K562 (cell line): ENCODE measurements at regions not wholly inside any gene's neighbourhood (a gene's known extent, or its start where the extent isn't known, plus 50 kb on each side); places are given as distances from the start of the nearest gene placed in this dataset.

Experiments used
- ATAC-seq: fragments of 200-7000 bp; cut with Tn5 transposase; 3 replicates; pipeline ENCODE4 v1.9.1; 2020; ENCODE audit warnings: moderate library complexity
- BruUV-seq: library from RNA; stranded (reverse); fragments of 400-500 nt; replicated peaks from 2 replicates; lab custom pipeline; 2021; lab: Mats Ljungman, UMichigan
- CTCF ChIA-PET: fragments of 300-600 bp; formaldehyde crosslinking; extraction: SDS; loops from one replicate; lab custom pipeline; 2021; ENCODE audit warnings: low intra/inter-chr PET ratio; lab: Yijun Ruan, JAX
- POLR2A ChIA-PET: fragments of 300-600, 350-650 bp; sonication (Branson Sonifier 250); formaldehyde crosslinking; extraction: SDS; loops from one replicate; lab custom pipeline; 2021; ENCODE audit warnings: antibody characterized with exemption, inconsistent platforms; lab: Yijun Ruan, JAX
- DNase-seq, 4 experiments: peaks; one replicate each; pipeline versions ENCODE4 v3.0.0 to v3.0.0-alpha.2; 2011 to 2018; ENCODE audit warnings: low spot score in 3 of 4, mixed read lengths in 3 of 4; ENCODE audit errors: extremely low read depth in 1 of 4
- FAIRE-seq: peaks from 2 replicates; lab custom pipeline; 2011; peaks lifted over from hg19 to GRCh38; lab: Jason Lieb, UNC
- H2AFZ ChIP-seq: 2 replicates; pipeline ENCODE4 v1.6.0; 2011; ENCODE audit warnings: low read depth, low read length, control low read depth, inconsistent platforms
- H3K27ac ChIP-seq: fragments of 200-600 bp; 3 replicates; pipeline ENCODE4 v1.8.0; 2011; ENCODE audit warnings: low read depth, mild to moderate bottlenecking, control low read depth, inconsistent platforms, low read length, moderate library complexity, mixed read lengths; ENCODE audit errors: extremely low read depth
- H3K27me3 ChIP-seq, 2 experiments: fragments of 300-600 bp in 1 of 2; 2 replicates in 1 of 2; 3 replicates in 1 of 2; pipeline versions ENCODE4 v1.6.0 to v1.8.0; 2011; ENCODE audit warnings: inconsistent platforms in 2 of 2, low read length in 2 of 2, mild to moderate bottlenecking in 1 of 2, mixed read lengths in 1 of 2, moderate library complexity in 1 of 2; ENCODE audit not compliant: control insufficient read depth in 2 of 2, insufficient read depth in 2 of 2
- H3K36me3 ChIP-seq: fragments of 300-600 bp; 3 replicates; pipeline ENCODE4 v1.8.0; 2011; ENCODE audit warnings: mild to moderate bottlenecking, low read length, inconsistent platforms; ENCODE audit not compliant: control insufficient read depth, insufficient read depth
- H3K4me1 ChIP-seq, 2 experiments: fragments of 200-600 bp in 1 of 2; replicated peaks in 1 of 2; 2 replicates in 1 of 2; 3 replicates in 1 of 2; pipeline versions ENCODE4 v1.5.1 to v1.8.0; 2011; ENCODE audit warnings: inconsistent platforms in 2 of 2, low read length in 2 of 2, mild to moderate bottlenecking in 1 of 2, mixed read lengths in 1 of 2, moderate library complexity in 1 of 2; ENCODE audit not compliant: control insufficient read depth in 2 of 2, insufficient read depth in 2 of 2
- H3K4me2 ChIP-seq: 2 replicates; pipeline ENCODE4 v1.6.1; 2011; ENCODE audit warnings: low read length, control low read depth, inconsistent platforms, mixed read lengths; ENCODE audit not compliant: insufficient read depth
- H3K4me3 ChIP-seq: fragments of 200-600 bp; sonication (generic), shearing (Covaris generic); 2 replicates; pipeline ENCODE4 v1.5.1; 2016; ENCODE audit warnings: control low read depth, inconsistent platforms
- H3K79me2 ChIP-seq: fragments of 200-600 bp; 3 replicates; pipeline ENCODE4 v1.8.0; 2011; ENCODE audit warnings: low read length, inconsistent platforms; ENCODE audit not compliant: control insufficient read depth, insufficient read depth
- H3K9ac ChIP-seq, 2 experiments: 2 replicates each; pipeline versions ENCODE4 v1.6.0 to v1.6.1; 2011; ENCODE audit warnings: low read depth in 2 of 2, low read length in 2 of 2, control low read depth in 1 of 2, inconsistent platforms in 1 of 2, mild to moderate bottlenecking in 1 of 2, mixed read lengths in 1 of 2; ENCODE audit not compliant: insufficient read depth in 1 of 2
- H3K9me1 ChIP-seq: one replicate; pipeline ENCODE4 v1.6.0; 2011; ENCODE audit warnings: inconsistent platforms, mild to moderate bottlenecking, low read length, moderate library complexity; ENCODE audit not compliant: control insufficient read depth, insufficient read depth
- H3K9me3 ChIP-seq: replicated peaks from 2 replicates; pipeline ENCODE4 v1.5.1; 2011; ENCODE audit warnings: low read depth, low read length, inconsistent platforms; ENCODE audit not compliant: control insufficient read depth, insufficient read depth
- H4K20me1 ChIP-seq: replicated peaks from 2 replicates; pipeline ENCODE4 v1.6.1; 2011; ENCODE audit warnings: low read length, inconsistent platforms, mixed read lengths; ENCODE audit not compliant: control insufficient read depth, insufficient read depth
- FOXA1 ChIP-seq: fragments of 450-650 bp; IDR thresholded peaks from 2 replicates; pipeline ENCODE4 v1.6.1; 2016; ENCODE audit warnings: mild to moderate bottlenecking, borderline replicate concordance
- FOXP1 ChIP-seq: sonication (generic); formaldehyde crosslinking; IDR thresholded peaks from 2 replicates; pipeline ENCODE4 v1.8.0; 2022; ENCODE audit warnings: mild to moderate bottlenecking, missing genetic modification reagents
- PHB2 ChIP-seq: fragments of 450-650 bp; IDR thresholded peaks from 2 replicates; pipeline ENCODE4 v1.6.1; 2017; ENCODE audit warnings: low read depth
- TEAD2 ChIP-seq: fragments of 450-650 bp; IDR thresholded peaks from 2 replicates; pipeline ENCODE4 v1.6.1; 2016; ENCODE audit warnings: missing genetic modification characterization, control low read depth, missing compliant biosample characterization
- WGBS: fragments of 100-300 bp; shearing (Covaris generic); methylation state at CpG from one replicate; pipeline ENCODE4 v1.1.6; 2016; ENCODE audit warnings: low coverage, mixed read lengths; ENCODE audit not compliant: insufficient coverage; ENCODE audit errors: missing lambda C conversion rate; 5-methylcytosine and 5-hydroxymethylcytosine counted together
- in situ Hi-C: fragments of 300-500 bp; cut with MboI; formaldehyde crosslinking; loops from 4 replicates; pipeline ENCODE4 v1.15.0; 2018; ENCODE audit warnings: inconsistent platforms, mixed read lengths
- intact Hi-C: fragments of 100-400 bp; cut with micrococcal nuclease; formaldehyde crosslinking; loops from 2 replicates; pipeline ENCODE4 v1.14.2; 2022
- TF ChIP-seq, protein P1 (sequence below): fragments of 250-450 bp; sonication (Bioruptor Pico); IDR thresholded peaks from 2 replicates; pipeline ENCODE4 v1.8.0; 2021; ENCODE audit warnings: borderline replicate concordance, mild to moderate bottlenecking, moderate library complexity; ENCODE audit not compliant: poor library complexity, severe bottlenecking
- TF ChIP-seq, protein P2 (sequence below): fragments of 250-450 bp; sonication (Bioruptor Pico); IDR thresholded peaks from 2 replicates; pipeline ENCODE4 v1.5.0; 2021; ENCODE audit warnings: mild to moderate bottlenecking, borderline replicate concordance

DNA sequence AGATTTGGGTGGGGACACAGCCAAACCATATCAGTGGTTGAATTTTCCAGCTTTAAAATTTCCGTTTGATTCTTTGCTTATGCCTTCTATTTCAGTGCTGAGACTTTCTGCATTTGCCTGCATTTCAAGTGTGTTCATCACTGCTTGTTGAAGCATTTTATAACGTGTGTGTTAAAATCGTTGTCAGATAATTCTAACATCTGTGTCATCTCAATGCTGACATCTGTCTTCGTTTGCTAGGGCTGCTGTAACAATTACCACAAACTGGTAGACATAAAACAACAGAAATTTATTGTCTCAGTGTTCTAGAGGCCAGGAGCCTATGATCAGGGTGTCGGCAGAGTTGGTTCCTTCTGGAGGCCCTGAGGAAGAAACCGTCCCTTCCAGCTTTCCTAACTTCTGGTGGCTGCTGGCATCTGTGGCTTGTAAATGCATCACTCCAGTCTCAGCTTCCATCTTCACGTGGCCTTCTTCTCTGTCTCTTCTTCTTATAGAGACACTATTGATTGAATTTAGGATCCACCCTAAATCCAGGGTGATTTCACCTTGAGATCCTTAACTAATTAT is 71.1 kb upstream of the SDK1 start:
- no peak overlapping the region for H3K4me3 ChIP-seq
- no peaks in the 10 kb centered on the region for H3K9me3 ChIP-seq
- no peaks in the 10 kb centered on the region for H3K36me3 ChIP-seq
- 0% methylated on average over 7 of the region's 7 CpGs for WGBS
- no peak overlapping the region for H3K4me2 ChIP-seq
- no peak for ATAC-seq
- no peak overlapping the region for H3K27ac ChIP-seq
- FAIRE-seq = no peak
- no peak for TF ChIP-seq FOXA1
- TF ChIP-seq, protein P1, sequence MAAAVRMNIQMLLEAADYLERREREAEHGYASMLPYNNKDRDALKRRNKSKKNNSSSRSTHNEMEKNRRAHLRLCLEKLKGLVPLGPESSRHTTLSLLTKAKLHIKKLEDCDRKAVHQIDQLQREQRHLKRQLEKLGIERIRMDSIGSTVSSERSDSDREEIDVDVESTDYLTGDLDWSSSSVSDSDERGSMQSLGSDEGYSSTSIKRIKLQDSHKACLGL = no peak
- no peak for TF ChIP-seq FOXP1 (CRISPR knock-in tag)
- TF ChIP-seq, protein P2, sequence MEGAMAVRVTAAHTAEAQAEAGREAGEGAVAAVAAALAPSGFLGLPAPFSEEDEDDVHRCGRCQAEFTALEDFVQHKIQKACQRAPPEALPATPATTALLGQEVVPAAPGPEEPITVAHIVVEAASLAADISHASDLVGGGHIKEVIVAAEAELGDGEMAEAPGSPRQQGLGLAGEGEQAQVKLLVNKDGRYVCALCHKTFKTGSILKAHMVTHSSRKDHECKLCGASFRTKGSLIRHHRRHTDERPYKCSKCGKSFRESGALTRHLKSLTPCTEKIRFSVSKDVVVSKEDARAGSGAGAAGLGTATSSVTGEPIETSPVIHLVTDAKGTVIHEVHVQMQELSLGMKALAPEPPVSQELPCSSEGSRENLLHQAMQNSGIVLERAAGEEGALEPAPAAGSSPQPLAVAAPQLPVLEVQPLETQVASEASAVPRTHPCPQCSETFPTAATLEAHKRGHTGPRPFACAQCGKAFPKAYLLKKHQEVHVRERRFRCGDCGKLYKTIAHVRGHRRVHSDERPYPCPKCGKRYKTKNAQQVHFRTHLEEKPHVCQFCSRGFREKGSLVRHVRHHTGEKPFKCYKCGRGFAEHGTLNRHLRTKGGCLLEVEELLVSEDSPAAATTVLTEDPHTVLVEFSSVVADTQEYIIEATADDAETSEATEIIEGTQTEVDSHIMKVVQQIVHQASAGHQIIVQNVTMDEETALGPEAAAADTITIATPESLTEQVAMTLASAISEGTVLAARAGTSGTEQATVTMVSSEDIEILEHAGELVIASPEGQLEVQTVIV (CRISPR knock-in tag) = no peak
- TF ChIP-seq TEAD2 = no peak
- no peak for TF ChIP-seq PHB2
- CTCF ChIA-PET = no interaction called here
- no peak overlapping the region for H2AFZ ChIP-seq
- in situ Hi-C loops = no loop called here
- peaks cover 10 to 28% of the 10 kb centered on the region in 2 experiments; a peak in 4 of 5 replicates for H3K27me3 ChIP-seq
- intact Hi-C loops = no loop called here
- no TSS peak for BruUV-seq
- no peaks in the 10 kb centered on the region for H4K20me1 ChIP-seq
- POLR2A ChIA-PET = interaction anchor here (0.7 kb wide), 1 partner anchor 160 kb away, joined by 3 read pairs; no protein-coding TSS in a partner anchor
- no peak for DNase-seq
- H3K9ac ChIP-seq = no peak overlapping the region
- no peaks in the 10 kb centered on the region for H3K4me1 ChIP-seq
- no peaks in the 10 kb centered on the region for H3K79me2 ChIP-seq
- H3K9me1 ChIP-seq = no peaks in the 10 kb centered on the region
